Ishikawa (cell line): ENCODE measurements at regions not wholly inside any gene's neighbourhood (a gene's known extent, or its start where the extent isn't known, plus 50 kb on each side); places are given as distances from the start of the nearest gene placed in this dataset.

Source experiments
- CEBPB ChIP-seq: IDR thresholded peaks from 2 replicates; pipeline ENCODE4 v1.6.1; 2012
- CREB1 ChIP-seq: IDR thresholded peaks from 2 replicates; pipeline ENCODE4 v1.6.1; 2012; ENCODE audit warnings: low read depth
- EP300 ChIP-seq: IDR thresholded peaks from 2 replicates; pipeline ENCODE4 v1.6.1; 2012; ENCODE audit warnings: borderline replicate concordance
- REST ChIP-seq: IDR thresholded peaks from 2 replicates; pipeline ENCODE4 v1.6.1; 2012; ENCODE audit warnings: low read depth, mild to moderate bottlenecking
- YY1 ChIP-seq: IDR thresholded peaks from 2 replicates; pipeline ENCODE4 v1.6.1; 2012; ENCODE audit warnings: low read depth

GRCh38 chr1:200298242-200298641 lies 111.6 kb downstream of the ZNF281 start:
- TF ChIP-seq EP300, result no peak
- no peak for TF ChIP-seq REST
- no peak for TF ChIP-seq YY1
- no peak for TF ChIP-seq CREB1
- TF ChIP-seq CEBPB, result no peak
